ENCODE measurements at regions not wholly inside any gene's neighbourhood (a gene's known extent, or its start where the extent isn't known, plus 50 kb on each side); places are given as distances from the start of the nearest gene placed in this dataset.

GRCh38 chr9:1890201-1890600, 124.9 kb upstream of the SMARCA2 start:
- TF ChIP-seq CTCF (conservative IDR thresholded peaks at IDR 0.05; ENCODE audit: low read depth, low read length) (no peak), EZH2 (IDR thresholded peaks at IDR 0.05; ENCODE audit: low read length, unreplicated experiment) (no peak)
